ENCODE measurements at regions not wholly inside any gene's neighbourhood (a gene's known extent, or its start where the extent isn't known, plus 50 kb on each side); places are given as distances from the start of the nearest gene placed in this dataset.

DNA sequence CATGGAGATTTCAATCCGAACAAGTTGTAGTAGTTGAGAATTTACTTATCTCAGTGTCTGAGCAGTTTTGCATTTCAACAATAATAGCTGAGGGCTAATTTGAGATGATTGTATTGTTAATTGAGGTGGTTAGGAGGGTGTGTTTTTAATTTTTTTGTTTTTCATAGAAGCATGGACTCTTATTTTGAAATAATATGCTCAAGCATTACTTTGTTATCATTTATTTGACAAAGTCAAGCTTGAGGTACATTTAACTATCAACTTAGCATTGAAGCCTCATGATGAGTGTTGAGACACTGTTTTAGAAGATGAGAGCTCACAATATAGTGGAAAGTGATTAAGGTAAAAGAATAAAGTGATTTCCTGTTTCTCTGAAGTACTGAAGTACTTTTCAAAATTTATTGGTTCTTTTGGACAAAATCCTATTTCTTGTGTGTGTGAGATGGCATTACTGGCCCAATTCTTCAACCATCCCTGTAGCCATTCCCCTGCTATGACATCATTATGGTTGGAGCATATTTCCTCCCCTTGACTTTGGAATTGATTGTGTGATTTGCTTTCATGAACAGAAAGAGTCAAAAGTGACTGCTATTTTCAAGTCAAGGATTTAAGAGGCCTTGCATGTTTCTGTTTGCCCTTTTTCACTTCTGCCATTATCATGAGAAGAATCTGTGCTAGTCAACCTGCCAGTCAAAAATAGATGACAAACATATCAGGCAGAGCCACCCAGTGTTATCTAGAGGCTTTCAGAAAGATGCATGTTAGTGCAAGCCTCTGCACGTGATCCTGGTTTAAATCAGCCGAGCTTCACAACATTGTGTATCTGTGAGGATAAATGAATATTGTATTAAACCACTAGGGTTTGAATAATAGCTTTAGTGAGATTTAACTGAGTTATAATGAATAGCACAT lies 1112.3 kb upstream of the CITED2 start:
- TF ChIP-seq, protein P1, sequence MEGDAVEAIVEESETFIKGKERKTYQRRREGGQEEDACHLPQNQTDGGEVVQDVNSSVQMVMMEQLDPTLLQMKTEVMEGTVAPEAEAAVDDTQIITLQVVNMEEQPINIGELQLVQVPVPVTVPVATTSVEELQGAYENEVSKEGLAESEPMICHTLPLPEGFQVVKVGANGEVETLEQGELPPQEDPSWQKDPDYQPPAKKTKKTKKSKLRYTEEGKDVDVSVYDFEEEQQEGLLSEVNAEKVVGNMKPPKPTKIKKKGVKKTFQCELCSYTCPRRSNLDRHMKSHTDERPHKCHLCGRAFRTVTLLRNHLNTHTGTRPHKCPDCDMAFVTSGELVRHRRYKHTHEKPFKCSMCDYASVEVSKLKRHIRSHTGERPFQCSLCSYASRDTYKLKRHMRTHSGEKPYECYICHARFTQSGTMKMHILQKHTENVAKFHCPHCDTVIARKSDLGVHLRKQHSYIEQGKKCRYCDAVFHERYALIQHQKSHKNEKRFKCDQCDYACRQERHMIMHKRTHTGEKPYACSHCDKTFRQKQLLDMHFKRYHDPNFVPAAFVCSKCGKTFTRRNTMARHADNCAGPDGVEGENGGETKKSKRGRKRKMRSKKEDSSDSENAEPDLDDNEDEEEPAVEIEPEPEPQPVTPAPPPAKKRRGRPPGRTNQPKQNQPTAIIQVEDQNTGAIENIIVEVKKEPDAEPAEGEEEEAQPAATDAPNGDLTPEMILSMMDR (IDR thresholded peaks at IDR 0.05): no peak
- TF ChIP-seq POLR2A (IDR thresholded peaks at IDR 0.05): no peak
